ENCODE measurements at regions not wholly inside any gene's neighbourhood (a gene's known extent, or its start where the extent isn't known, plus 50 kb on each side); places are given as distances from the start of the nearest gene placed in this dataset.
"Not testable (repeated sequence)": the region's sequence is repeated elsewhere in the genome, so short reads cannot be mapped to it uniquely, and the experiment has no call there.

- Histone ChIP-seq H3K36me3 (replicated peaks) (no peaks in the 10 kb centered on the region), H3K27me3 (replicated peaks) (no peaks in the 10 kb centered on the region), H3K4me3 (ENCODE audit: low read depth, low read length) (no peak overlapping the region), H3K27ac (no peak overlapping the region)
- TF ChIP-seq, protein P1, sequence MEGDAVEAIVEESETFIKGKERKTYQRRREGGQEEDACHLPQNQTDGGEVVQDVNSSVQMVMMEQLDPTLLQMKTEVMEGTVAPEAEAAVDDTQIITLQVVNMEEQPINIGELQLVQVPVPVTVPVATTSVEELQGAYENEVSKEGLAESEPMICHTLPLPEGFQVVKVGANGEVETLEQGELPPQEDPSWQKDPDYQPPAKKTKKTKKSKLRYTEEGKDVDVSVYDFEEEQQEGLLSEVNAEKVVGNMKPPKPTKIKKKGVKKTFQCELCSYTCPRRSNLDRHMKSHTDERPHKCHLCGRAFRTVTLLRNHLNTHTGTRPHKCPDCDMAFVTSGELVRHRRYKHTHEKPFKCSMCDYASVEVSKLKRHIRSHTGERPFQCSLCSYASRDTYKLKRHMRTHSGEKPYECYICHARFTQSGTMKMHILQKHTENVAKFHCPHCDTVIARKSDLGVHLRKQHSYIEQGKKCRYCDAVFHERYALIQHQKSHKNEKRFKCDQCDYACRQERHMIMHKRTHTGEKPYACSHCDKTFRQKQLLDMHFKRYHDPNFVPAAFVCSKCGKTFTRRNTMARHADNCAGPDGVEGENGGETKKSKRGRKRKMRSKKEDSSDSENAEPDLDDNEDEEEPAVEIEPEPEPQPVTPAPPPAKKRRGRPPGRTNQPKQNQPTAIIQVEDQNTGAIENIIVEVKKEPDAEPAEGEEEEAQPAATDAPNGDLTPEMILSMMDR (IDR thresholded peaks at IDR 0.05; ENCODE audit: low read depth, low read length, missing control alignments), result no peak
- in situ Hi-C loops (cut with HindIII; ENCODE audit: low pct_ligation_motif_present, low sequenced_read_pairs), result no loop called here
- DNase-seq, result no peak
Measured at GRCh38 chr13:54706336-54706735, 1677.7 kb downstream of the OLFM4 start.

- in situ Hi-C loops (cut with HindIII; ENCODE audit: low pct_ligation_motif_present, low sequenced_read_pairs), result no loop called here
- Histone ChIP-seq H3K27ac (no peak overlapping the region), H3K27me3 (replicated peaks) (no peaks in the 10 kb centered on the region), H3K36me3 (replicated peaks) (no peaks in the 10 kb centered on the region), H3K4me3 (ENCODE audit: low read depth, low read length) (no peak overlapping the region)
- TF ChIP-seq, protein P1 (IDR thresholded peaks at IDR 0.05; ENCODE audit: low read depth, low read length, missing control alignments), result no peak
- DNase-seq, result no peak
Measured at GRCh38 chr13:54709546-54709945, 1680.9 kb downstream of the OLFM4 start.

- no peak for DNase-seq
- Histone ChIP-seq H3K27me3 (replicated peaks) (no peaks in the 10 kb centered on the region), H3K36me3 (replicated peaks) (no peaks in the 10 kb centered on the region), H3K4me3 (ENCODE audit: low read depth, low read length) (no peak overlapping the region), H3K27ac (no peak overlapping the region)
- in situ Hi-C loops (cut with HindIII; ENCODE audit: low pct_ligation_motif_present, low sequenced_read_pairs), result no loop called here
- TF ChIP-seq, protein P1 (IDR thresholded peaks at IDR 0.05; ENCODE audit: low read depth, low read length, missing control alignments), result no peak
Measured at GRCh38 chr13:54733639-54734038, 1705.0 kb downstream of the OLFM4 start.

- H3K36me3 ChIP-seq (replicated peaks); H3K27ac ChIP-seq; H3K4me3 ChIP-seq (ENCODE audit: low read depth, low read length); in situ Hi-C loops (cut with HindIII; ENCODE audit: low pct_ligation_motif_present, low sequenced_read_pairs); H3K27me3 ChIP-seq (replicated peaks); DNase-seq: not testable (repeated sequence)
Measured at GRCh38 chr13:54737211-54737610, 1708.6 kb downstream of the OLFM4 start.

- in situ Hi-C loops (cut with HindIII; ENCODE audit: low pct_ligation_motif_present, low sequenced_read_pairs), result no loop called here
- Histone ChIP-seq H3K36me3 (replicated peaks) (no peaks in the 10 kb centered on the region), H3K27ac (no peak overlapping the region), H3K27me3 (replicated peaks) (no peaks in the 10 kb centered on the region), H3K4me3 (ENCODE audit: low read depth, low read length) (no peak overlapping the region)
- TF ChIP-seq, protein P1 (IDR thresholded peaks at IDR 0.05; ENCODE audit: low read depth, low read length, missing control alignments), result no peak
- DNase-seq, result no peak
Measured at GRCh38 chr13:54742984-54743383, 1714.4 kb downstream of the OLFM4 start.

GRCh38 chr13:54744747-54745146 lies 1716.1 kb downstream of the OLFM4 start:
- DNase-seq, result no peak
- Histone ChIP-seq H3K27me3 (replicated peaks) (no peaks in the 10 kb centered on the region), H3K4me3 (ENCODE audit: low read depth, low read length) (no peak overlapping the region), H3K36me3 (replicated peaks) (no peaks in the 10 kb centered on the region), H3K27ac (no peak overlapping the region)
- TF ChIP-seq, protein P1 (IDR thresholded peaks at IDR 0.05; ENCODE audit: low read depth, low read length, missing control alignments), result no peak
- in situ Hi-C loops (cut with HindIII; ENCODE audit: low pct_ligation_motif_present, low sequenced_read_pairs), result no loop called here
